Coronary artery (tissue), 2 donors: ENCODE measurements at regions not wholly inside any gene's neighbourhood (a gene's known extent, or its start where the extent isn't known, plus 50 kb on each side); places are given as distances from the start of the nearest gene placed in this dataset.

Source experiments
- DNase-seq: peaks from one replicate; pipeline ENCODE4 v3.0.0-alpha.2; 2017; ENCODE audit warnings: low spot score
- H3K27ac ChIP-seq, 2 donors: fragments of 200-600 bp; sonication (generic); one replicate each; pipeline ENCODE4 v1.5.1; 2016 to 2019
- H3K4me3 ChIP-seq: fragments of 200-600 bp; sonication (generic); 2 replicates; pipeline ENCODE4 v1.5.1; 2016; ENCODE audit warnings: mild to moderate bottlenecking, moderate library complexity
- TF ChIP-seq, protein P1 (sequence below): fragments of 200-600 bp; sonication (generic); IDR thresholded peaks from one replicate; pipeline ENCODE4 v1.5.1; 2019; ENCODE audit warnings: antibody characterized with exemption

DNA sequence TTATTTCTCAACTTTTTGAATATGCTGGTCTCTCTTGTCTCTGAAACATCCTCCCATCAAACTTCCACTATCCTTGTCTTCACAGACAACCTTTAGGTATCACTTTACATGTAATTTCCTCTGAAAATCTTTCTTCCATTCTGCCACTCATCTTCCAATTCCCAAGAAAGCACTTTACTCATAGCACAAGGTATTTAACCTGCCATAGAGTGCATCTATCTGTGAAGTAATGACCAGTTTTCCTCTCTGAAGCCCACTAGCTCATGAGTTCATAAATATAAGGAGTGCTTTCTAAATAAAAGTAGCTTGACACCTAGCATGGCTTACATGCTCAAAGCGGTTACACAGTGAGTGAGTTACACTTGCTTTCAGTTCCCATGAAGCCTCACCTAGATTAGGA lies 160.7 kb upstream of the CMC1 start:
- Histone ChIP-seq H3K27ac (no peak overlapping the region), H3K4me3 (no peak overlapping the region)
- DNase-seq = no peak
- TF ChIP-seq, protein P1, sequence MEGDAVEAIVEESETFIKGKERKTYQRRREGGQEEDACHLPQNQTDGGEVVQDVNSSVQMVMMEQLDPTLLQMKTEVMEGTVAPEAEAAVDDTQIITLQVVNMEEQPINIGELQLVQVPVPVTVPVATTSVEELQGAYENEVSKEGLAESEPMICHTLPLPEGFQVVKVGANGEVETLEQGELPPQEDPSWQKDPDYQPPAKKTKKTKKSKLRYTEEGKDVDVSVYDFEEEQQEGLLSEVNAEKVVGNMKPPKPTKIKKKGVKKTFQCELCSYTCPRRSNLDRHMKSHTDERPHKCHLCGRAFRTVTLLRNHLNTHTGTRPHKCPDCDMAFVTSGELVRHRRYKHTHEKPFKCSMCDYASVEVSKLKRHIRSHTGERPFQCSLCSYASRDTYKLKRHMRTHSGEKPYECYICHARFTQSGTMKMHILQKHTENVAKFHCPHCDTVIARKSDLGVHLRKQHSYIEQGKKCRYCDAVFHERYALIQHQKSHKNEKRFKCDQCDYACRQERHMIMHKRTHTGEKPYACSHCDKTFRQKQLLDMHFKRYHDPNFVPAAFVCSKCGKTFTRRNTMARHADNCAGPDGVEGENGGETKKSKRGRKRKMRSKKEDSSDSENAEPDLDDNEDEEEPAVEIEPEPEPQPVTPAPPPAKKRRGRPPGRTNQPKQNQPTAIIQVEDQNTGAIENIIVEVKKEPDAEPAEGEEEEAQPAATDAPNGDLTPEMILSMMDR = no peak

DNA sequence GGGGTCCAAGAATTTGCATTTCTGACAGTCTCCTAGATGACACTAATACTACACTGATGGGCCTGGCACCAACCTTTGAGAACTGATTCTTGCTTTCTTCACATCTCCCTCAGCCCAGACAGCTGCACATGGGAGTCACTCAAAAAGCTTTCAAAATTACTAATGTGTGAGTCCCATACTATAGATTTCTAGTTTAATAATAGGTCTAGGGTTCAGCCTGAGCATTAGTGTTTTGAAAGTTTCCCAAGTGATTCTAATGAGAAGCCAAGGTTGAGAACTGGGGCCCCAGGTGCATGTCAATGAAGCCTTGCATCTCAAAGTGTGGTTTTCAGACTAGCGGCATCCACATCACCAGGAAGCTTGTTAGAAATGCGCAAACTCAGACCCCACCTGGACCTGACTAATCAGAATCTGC lies 159.9 kb upstream of the CMC1 start:
- DNase-seq = no peak
- Histone ChIP-seq H3K27ac (no peak overlapping the region), H3K4me3 (no peak overlapping the region)
- TF ChIP-seq, protein P1 = no peak

DNA sequence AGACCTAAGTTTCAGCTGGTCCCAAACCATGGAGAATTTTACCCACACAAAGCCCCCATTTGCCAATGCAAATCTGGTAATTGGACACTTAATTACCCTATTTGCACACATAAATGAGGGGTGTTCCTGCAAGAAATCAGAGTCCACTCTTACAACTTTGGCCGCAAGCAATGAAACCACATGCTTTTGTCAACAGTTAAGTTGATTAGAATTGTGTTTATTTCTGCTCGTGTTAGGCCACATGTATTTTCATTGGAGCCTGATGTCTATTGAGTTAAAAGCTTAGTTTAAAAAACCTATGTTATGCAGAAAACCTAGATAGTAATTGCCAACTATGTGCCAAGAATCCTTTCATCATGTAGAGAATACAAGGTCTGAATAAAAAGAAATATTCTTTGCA lies 153.8 kb upstream of the CMC1 start:
- TF ChIP-seq, protein P1 = no peak

DNA sequence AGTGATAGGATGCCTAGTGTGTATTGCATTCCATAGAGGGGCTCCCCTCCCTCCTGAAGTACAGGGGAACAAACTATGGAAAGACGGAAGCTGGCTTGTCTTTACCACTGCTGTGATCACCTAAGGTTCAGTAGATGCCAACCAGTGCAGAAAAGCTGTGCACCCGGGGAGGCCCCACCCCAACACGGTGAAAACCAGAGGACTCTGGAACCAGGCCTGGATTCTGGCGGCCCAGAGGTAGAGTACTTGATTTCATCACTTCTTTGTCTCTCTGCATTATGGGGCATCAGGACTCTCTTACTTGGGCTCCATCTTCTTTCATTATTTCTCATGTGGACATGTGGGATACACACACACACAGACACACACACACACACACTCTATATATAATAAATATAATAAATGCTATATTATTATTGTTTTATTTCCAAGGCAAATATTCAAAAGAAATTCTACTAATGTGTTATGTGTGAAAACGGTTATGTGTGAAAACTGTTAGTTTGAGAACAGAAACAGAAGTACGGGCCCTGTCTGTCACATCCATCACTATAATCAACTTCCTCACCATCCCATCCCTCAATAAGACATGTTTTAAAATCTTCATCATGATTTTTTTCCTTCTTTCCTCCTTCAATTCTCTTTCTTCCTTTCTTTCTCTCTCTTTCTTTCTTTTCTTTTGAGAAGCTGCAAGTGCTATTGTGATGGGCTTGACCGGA lies 152.4 kb upstream of the CMC1 start:
- no peak for DNase-seq
- TF ChIP-seq, protein P1 = no peak

More for the DNA sequence above, 153.8 kb upstream of the CMC1 start:
- Histone ChIP-seq H3K4me3 (no peak overlapping the region), H3K27ac (no peak overlapping the region)
- DNase-seq = no peak

DNA sequence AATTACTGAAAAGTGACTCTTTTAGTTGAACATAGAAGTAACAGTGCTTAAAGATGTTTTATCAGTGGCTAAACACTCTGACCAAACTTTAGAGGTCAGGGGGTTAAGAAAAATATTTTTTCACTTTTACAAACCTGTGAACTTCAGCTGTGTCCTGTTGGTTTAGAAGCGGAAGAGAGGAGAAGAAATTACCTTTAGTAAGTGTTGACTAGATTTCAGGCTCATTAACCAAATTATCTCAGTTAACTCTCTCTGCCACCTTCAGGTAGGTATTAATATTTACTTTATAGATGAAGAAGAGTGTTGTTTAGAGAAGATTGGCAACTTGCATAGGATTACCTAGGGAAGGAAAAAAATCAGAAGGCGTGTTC lies 151.9 kb upstream of the CMC1 start:
- TF ChIP-seq, protein P1 = no peak
- H3K4me3 ChIP-seq = no peak overlapping the region
- DNase-seq = no peak
- H3K27ac ChIP-seq = no peak overlapping the region

More for the DNA sequence above, 152.4 kb upstream of the CMC1 start:
- Histone ChIP-seq H3K4me3 (no peak overlapping the region), H3K27ac (no peak overlapping the region)

DNA sequence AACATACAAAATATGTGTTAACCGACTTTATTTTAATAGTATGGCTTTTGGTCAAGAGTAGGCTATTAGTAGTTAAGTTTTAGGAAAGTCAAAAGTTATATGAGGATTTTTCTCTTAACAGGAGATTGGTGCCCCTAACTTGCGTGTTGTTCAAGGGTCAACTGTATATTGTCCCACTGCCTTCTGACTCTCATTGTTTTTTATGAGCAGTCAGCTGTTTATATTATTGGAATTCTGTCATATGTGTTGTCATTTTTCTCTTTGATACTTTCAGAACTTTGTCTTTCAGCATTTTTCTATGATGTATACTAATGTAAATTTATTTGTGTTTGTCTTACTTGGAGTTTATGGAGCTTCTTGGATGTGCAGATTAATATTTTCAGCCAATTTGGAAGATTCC lies 142.1 kb upstream of the CMC1 start:
- DNase-seq = no peak
- H3K4me3 ChIP-seq = no peak overlapping the region
- no peak overlapping the region for H3K27ac ChIP-seq
- TF ChIP-seq, protein P1 = no peak

DNA sequence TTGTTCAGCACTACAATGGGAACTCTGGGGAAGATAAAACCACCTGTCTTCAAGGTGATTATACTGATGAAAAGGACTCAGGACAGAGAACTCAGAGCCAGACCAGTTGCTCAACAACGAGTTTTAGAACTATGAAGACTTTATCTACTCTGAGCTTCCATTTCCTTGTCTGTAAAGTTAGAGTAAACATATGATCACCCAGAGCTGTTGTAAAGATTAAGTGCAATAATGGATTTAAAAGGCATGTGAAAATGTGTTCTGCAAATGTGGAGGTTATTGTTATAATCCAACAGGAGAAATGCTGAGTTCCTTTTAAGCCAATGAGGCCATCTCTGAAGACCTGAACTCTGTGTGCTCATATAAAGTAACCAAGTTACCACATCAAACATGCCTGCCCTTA lies 139.7 kb upstream of the CMC1 start:
- TF ChIP-seq, protein P1 = no peak
- Histone ChIP-seq H3K27ac (no peak overlapping the region), H3K4me3 (no peak overlapping the region)
- DNase-seq = no peak
